ENCODE measurements at regions not wholly inside any gene's neighbourhood (a gene's known extent, or its start where the extent isn't known, plus 50 kb on each side); places are given as distances from the start of the nearest gene placed in this dataset.

DNA sequence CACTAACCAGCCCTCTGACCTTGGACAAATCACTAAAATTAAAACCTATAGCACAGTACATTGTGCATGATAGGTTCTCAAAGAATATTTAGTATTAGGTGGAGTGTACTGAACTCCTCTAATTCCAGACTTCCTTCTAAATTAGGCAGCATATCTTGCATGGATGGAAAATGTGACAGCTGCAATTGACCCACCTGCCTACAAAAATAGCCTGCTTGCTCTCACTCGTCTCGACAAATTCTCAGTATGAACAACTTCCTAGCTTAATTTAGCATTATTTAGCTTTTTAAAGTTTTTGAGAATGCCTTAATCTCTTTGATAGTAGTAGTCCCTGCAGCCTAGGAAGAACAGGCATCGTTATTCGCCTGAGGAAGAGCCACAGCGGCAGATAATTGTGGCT is 482.0 kb downstream of the PIK3C3 start:
- TF ChIP-seq CTCF (conservative IDR thresholded peaks at IDR 0.05) (no peak), ZFX (IDR thresholded peaks at IDR 0.05) (no peak)

All from C4-2B (cell line).